SK-N-SH (cell line): ENCODE measurements at regions not wholly inside any gene's neighbourhood (a gene's known extent, or its start where the extent isn't known, plus 50 kb on each side); places are given as distances from the start of the nearest gene placed in this dataset.

Source experiments
- CTCF ChIP-seq: fragments of 200-600 bp; sonication (generic); IDR thresholded peaks from 2 replicates; pipeline ENCODE4 v1.6.1; 2017; ENCODE audit warnings: antibody characterized with exemption, mild to moderate bottlenecking, moderate library complexity
- EP300 ChIP-seq, 2 experiments: IDR thresholded peaks; 2 replicates each; pipeline versions ENCODE4 v1.4.0 to v1.6.1; 2012; ENCODE audit warnings: borderline replicate concordance in 1 of 2, low read depth in 1 of 2, low read length in 1 of 2
- RFX5 ChIP-seq: IDR thresholded peaks from 2 replicates; pipeline ENCODE4 v1.6.1; 2012; ENCODE audit warnings: mild to moderate bottlenecking, improper control_type of control experiment, low read length
- TF ChIP-seq, protein P1 (sequence below): IDR thresholded peaks from 2 replicates; pipeline ENCODE4 v1.6.1; 2012; ENCODE audit warnings: mild to moderate bottlenecking, low read depth, low read length, moderate library complexity

DNA sequence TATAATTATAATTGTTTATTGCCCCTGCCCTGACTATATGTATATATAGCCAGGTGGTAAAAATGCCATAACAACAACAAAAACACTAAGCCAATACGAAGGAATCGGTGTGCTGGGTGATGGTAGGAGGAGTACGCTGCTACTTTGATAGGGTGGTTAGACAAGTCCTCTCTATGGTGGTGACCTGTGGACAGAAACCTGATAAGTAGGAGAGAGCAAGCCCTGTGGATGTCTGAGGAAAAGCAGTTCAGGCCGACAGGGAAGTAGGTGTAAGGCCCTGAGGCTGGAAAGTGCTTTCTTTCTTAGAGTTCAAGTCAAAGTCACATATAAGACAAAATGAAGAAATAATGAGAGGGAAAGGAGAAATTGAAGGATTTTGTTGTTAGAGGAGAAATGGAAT lies 823.8 kb upstream of the CELF2 start:
- TF ChIP-seq EP300 (IDR thresholded peaks at IDR 0.05; ENCODE audit: borderline replicate concordance in 1 of 2, low read depth in 1 of 2, low read length in 1 of 2) (no peak), RFX5 (no peak), CTCF (no peak)
- TF ChIP-seq, protein P1, sequence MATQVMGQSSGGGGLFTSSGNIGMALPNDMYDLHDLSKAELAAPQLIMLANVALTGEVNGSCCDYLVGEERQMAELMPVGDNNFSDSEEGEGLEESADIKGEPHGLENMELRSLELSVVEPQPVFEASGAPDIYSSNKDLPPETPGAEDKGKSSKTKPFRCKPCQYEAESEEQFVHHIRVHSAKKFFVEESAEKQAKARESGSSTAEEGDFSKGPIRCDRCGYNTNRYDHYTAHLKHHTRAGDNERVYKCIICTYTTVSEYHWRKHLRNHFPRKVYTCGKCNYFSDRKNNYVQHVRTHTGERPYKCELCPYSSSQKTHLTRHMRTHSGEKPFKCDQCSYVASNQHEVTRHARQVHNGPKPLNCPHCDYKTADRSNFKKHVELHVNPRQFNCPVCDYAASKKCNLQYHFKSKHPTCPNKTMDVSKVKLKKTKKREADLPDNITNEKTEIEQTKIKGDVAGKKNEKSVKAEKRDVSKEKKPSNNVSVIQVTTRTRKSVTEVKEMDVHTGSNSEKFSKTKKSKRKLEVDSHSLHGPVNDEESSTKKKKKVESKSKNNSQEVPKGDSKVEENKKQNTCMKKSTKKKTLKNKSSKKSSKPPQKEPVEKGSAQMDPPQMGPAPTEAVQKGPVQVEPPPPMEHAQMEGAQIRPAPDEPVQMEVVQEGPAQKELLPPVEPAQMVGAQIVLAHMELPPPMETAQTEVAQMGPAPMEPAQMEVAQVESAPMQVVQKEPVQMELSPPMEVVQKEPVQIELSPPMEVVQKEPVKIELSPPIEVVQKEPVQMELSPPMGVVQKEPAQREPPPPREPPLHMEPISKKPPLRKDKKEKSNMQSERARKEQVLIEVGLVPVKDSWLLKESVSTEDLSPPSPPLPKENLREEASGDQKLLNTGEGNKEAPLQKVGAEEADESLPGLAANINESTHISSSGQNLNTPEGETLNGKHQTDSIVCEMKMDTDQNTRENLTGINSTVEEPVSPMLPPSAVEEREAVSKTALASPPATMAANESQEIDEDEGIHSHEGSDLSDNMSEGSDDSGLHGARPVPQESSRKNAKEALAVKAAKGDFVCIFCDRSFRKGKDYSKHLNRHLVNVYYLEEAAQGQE: no peak
